ENCODE measurements at regions not wholly inside any gene's neighbourhood (a gene's known extent, or its start where the extent isn't known, plus 50 kb on each side); places are given as distances from the start of the nearest gene placed in this dataset.
"Not testable (repeated sequence)": the region's sequence is repeated elsewhere in the genome, so short reads cannot be mapped to it uniquely, and the experiment has no call there.

GRCh38 chr16:29311461-29312344 lies 94.8 kb downstream of the NPIPB11 start:
- no peak for DNase-seq (ENCODE audit: extremely low read depth, low read depth)

- DNase-seq (ENCODE audit: extremely low read depth, low read depth): no peak
Observed at GRCh38 chr16:29310852-29311314, 95.6 kb downstream of the NPIPB11 start.

GRCh38 chr16:29310243-29310642 lies 96.3 kb downstream of the NPIPB11 start:
- not testable (repeated sequence) for DNase-seq (ENCODE audit: extremely low read depth, low read depth)

DNA sequence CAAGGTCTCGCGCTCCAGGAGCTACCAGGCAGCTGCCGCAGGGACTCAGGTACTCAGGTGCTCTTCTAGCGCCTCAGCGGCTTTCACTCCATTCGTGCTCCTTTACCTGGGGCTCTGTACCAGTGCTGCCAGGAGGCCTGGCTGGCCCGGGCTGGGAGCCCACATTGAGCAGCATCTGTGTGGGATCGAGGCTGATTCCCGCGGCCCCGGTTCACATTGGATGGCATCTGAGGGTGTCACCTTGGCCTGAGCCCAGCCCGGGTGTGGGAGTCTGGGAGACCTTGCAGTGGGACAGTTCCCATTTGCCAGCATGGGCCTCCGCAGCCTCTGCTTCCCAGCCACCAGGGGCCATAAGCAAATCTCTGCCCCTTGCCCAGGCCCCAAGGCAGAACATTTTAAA lies 96.9 kb downstream of the NPIPB11 start:
- DNase-seq (ENCODE audit: extremely low read depth, low read depth): not testable (repeated sequence)

GRCh38 chr16:29308644-29309546 lies 97.6 kb downstream of the NPIPB11 start:
- DNase-seq (ENCODE audit: extremely low read depth, low read depth): no peak

DNA sequence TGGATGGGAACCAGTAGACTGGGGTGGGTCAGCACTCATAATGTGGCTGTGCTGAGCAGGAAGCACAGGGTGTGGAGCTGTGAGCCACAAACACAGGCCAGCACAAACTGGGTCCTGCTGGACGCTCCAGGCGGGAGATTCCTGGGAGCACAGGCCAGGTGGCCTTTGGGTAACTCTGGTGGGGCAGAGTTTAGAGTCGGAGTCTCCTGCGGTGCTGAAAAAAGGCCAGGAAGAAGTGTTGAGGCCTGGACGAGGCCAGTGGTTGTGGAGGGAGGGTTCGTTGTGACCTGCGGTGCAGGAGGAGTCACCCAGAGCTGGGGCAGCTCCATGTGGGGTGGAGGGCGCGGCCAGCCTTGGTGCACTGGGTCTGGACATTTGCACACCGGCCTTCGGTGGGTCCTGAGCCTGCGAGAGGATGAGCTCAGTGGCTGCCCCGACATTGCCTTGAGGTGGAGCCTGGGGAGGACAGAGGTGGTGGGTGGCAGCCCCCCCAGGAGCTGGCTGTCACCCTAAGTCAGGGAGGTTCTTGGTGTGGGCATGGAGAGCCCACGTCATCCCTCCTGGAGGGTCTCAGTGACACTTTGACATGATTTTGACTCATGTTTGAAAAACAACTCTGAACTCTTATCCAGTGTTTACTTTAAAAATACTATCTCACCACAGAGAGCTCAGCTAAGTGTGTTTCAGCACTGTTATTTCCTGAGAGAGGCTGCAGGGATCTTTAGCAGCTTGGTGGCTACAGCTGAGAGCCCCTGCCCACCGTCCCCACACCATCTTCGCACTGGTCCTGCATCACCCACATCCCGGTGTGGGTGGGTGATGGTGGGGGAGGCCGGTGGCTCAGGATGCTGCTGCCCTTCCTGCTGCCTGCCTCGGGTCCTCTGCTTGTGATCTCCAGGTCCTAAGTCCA lies 98.7 kb downstream of the NPIPB11 start:
- no peak for DNase-seq (ENCODE audit: extremely low read depth, low read depth)

- DNase-seq (ENCODE audit: extremely low read depth, low read depth): no peak
Observed at GRCh38 chr16:29306943-29307597, 99.4 kb downstream of the NPIPB11 start.

- DNase-seq (ENCODE audit: extremely low read depth, low read depth): no peak
Observed at GRCh38 chr16:29306201-29306600, 100.3 kb downstream of the NPIPB11 start.

GRCh38 chr16:29305018-29305417 lies 101.5 kb downstream of the NPIPB11 start:
- DNase-seq (ENCODE audit: extremely low read depth, low read depth): not testable (repeated sequence)

GRCh38 chr16:29304251-29304650 lies 102.3 kb downstream of the NPIPB11 start:
- no peak for DNase-seq (ENCODE audit: extremely low read depth, low read depth)

DNA sequence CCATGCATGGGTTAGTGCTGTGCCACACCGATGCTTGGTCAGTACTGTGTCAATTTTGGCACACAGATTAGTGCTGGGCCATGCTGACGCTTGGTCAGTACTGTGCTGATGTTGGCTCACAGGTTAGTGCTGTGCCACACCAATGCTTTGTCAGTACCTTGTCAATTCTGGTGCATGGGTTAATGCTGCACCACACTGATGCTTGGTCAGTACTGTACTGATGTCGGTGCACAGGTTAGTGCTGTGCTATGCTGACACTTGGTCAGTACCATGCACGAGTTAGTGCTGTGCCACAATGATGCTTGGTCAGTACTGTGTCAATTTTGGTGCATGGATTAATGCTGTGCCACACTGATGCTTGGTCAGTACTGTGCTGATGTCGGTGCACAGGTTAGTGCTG lies 103.0 kb downstream of the NPIPB11 start:
- DNase-seq (ENCODE audit: extremely low read depth, low read depth): no peak

- no peak for DNase-seq (ENCODE audit: extremely low read depth, low read depth)
Observed at GRCh38 chr16:29302976-29303375, 103.5 kb downstream of the NPIPB11 start.

GRCh38 chr16:29302433-29302832 lies 104.1 kb downstream of the NPIPB11 start:
- DNase-seq (ENCODE audit: extremely low read depth, low read depth): not testable (repeated sequence)

GRCh38 chr16:29301662-29302285 lies 104.7 kb downstream of the NPIPB11 start:
- not testable (repeated sequence) for DNase-seq (ENCODE audit: extremely low read depth, low read depth)

DNA sequence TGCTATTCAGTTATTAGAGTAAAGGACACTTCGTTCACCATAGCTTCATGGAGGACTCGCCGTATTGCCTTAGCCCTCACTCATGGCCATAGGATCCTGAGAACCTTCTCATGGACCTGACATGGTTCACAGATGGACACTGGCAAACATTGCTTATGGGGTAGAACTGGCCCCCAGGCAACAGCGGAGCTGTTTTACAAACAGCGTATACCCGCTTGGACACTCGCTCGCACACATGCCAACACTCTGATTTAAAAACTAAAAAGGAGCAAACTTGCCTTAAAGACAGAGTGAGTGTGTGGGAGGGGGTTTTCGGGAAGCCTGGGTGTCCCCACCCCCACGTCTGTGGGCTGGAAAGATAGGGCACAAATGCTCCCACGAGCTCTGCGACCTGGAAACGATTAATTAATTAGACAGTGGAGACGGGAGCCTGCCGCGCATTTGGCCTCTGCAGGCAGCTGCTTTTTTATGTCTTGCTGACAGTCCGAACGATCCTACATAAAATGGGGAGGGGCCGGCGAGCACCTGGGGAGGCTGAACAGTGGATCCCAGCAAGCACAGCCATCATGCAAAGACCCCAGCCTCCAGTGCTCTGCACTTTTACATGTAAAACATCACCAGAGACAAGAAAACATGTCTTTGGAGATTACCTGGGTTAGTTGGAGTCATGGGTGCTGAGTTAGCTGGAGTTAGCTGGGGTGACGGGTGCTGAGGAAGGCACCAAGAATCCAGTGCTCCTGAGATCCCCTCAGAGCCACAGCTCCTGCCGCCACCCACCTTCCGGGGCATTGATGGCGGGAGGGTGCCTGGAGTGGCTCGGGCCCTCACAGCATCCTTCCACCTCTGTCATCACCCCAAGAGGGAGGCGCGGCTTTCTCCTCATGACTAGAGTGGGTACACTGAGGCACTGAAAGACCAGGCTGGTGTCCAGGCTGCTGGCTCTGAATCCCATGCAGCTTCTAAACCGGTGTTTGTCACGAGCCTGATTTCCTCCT lies 105.7 kb downstream of the NPIPB11 start:
- not testable (repeated sequence) for DNase-seq (ENCODE audit: extremely low read depth, low read depth)

DNA sequence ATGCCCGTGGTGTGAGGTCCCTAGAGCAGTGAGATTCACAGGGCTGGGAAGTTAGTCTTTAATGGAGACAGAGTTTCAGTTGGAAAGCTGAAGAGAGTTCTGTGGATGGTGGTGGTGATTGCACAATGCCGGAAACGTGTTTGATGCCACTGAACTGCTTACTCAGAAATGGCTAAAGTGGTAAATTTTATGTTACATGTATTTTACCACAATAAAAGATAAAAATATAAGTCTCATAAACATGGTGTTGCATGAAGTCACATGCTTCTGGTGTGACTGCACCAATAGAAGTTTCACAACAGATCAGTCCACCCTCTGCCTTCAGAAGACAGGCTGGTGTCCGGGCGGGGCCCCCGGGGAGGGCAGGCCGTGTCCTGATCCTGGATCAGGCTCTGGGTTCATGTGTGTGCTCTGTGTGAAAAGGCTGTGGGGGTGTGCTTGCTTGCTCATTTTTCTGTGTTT lies 106.5 kb downstream of the NPIPB11 start:
- DNase-seq (ENCODE audit: extremely low read depth, low read depth): not testable (repeated sequence)

DNA sequence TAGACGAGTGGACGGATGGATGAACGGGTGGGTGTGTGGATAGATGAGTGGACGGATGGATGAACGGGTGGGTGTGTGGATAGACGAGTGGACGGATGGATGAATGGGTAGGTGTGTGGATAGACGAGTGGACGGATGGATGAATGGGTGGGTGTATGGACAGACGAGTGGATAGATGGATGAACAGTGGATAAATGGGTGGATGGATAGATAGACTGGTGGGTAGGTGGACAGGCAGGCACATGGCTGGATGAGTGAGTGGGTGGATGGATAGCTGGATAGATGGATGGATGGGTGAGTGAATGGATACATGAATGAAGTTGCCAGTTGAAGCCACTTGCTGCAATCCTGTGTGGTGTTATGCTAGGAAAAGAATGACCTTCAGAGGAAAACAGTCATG lies 107.5 kb downstream of the NPIPB11 start:
- not testable (repeated sequence) for DNase-seq (ENCODE audit: extremely low read depth, low read depth)

DNA sequence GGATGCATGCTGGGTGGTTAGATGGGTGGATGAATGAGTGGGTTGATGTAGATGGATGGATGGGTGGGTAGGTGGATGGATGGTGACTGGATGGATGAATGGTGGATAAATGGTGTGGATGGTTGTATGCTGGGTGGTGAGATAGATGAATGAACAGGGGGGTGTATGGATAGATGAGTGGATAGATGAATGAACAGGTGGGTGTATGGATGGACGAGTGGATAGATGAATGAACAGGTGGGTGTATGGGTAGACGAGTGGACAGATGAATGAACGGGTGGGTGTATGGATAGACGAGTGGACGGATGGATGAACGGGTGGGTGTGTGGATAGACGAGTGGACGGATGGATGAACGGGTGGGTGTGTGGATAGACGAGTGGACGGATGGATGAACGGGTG lies 108.2 kb downstream of the NPIPB11 start:
- DNase-seq (ENCODE audit: extremely low read depth, low read depth): not testable (repeated sequence)

Data from NCI-H460 (cell line).